ENCODE measurements at regions not wholly inside any gene's neighbourhood (a gene's known extent, or its start where the extent isn't known, plus 50 kb on each side); places are given as distances from the start of the nearest gene placed in this dataset.

DNA sequence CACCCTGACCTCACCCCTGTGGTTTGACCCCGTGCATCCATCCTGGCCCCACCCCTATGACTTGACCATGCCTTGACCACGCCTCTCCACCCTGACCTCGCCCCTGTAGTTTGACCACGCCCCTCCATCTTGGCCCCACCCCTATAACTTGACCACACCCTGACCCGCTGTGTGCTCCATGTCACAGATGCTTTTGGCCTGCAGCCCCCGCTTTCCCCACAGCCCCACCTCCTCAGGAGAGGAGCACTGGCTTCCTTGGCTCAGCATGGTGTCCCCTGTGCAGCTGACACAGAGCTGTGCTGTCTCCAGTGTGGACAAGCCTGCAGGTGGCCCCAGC lies 269.9 kb upstream of the SFSWAP start (continued):
- TF ChIP-seq ZFP91 (CRISPR knock-in tag; IDR thresholded peaks at IDR 0.05) (no peak), PKNOX1 (IDR thresholded peaks at IDR 0.05) (peak; percentile 82; the same call in 1 of the 2 replicates), HDAC2 (IDR thresholded peaks at IDR 0.05) (peak; percentile 75), DPF2 (IDR thresholded peaks at IDR 0.05) (peak; percentile 48; the same call in 1 of the 2 replicates), E2F3 (CRISPR knock-in tag; IDR thresholded peaks at IDR 0.05) (no peak), KLF1 (tag; IDR thresholded peaks at IDR 0.05) (0 out of 2 replicates have a peak, but pooled peaks have one; percentile 37)

- no peaks in the 10 kb centered on the region for H3K9me3 ChIP-seq (replicated peaks; ENCODE audit: control insufficient read depth, insufficient read depth, low read depth, low read length)
- H3K4me2 ChIP-seq (ENCODE audit: insufficient read depth, low read length), result peak overlapping the region; percentile 56
- ATAC-seq, result no peak
- H4K20me1 ChIP-seq (replicated peaks; ENCODE audit: control insufficient read depth, insufficient read depth, low read length), result no peaks in the 10 kb centered on the region
- H3K27ac ChIP-seq (ENCODE audit: extremely low read depth, low read depth, low read length), result peak overlapping the region; percentile 62; the same call in 2 of the 3 replicates
- peak overlapping the region in 1 of 2 experiments; percentile 60; a peak in 2 of 4 replicates for H3K9ac ChIP-seq (ENCODE audit: insufficient read depth in 1 of 2, low read depth in 2 of 2, low read length in 2 of 2)
- H3K79me2 ChIP-seq (ENCODE audit: control insufficient read depth, insufficient read depth, low read length), result no peaks in the 10 kb centered on the region
- peak; percentile 51 for FAIRE-seq
- H3K4me3 ChIP-seq, result no peak overlapping the region
- WGBS (ENCODE audit: insufficient coverage, low coverage, missing lambda C conversion rate), result 53% methylated on average over 9 of the region's 9 CpGs
- no peaks in the 10 kb centered on the region for H3K36me3 ChIP-seq (ENCODE audit: control insufficient read depth, insufficient read depth, low read length)
- peaks cover 16 to 57% of the 10 kb centered on the region in 2 experiments; a peak in 4 of 5 replicates for H3K4me1 ChIP-seq (replicated peaks in 1 of 2; ENCODE audit: control insufficient read depth in 2 of 2, insufficient read depth in 2 of 2, low read length in 2 of 2)
- no TSS peak for BruUV-seq (replicated peaks)
- intact Hi-C loops (cut with micrococcal nuclease), result loop anchor here (1.0 kb wide), 1 partner anchor 91 kb away; no protein-coding TSS in a partner anchor
- CTCF ChIA-PET (ENCODE audit: low intra/inter-chr PET ratio), result no interaction called here
- H2AFZ ChIP-seq (ENCODE audit: low read depth, low read length), result peak overlapping the region; percentile 90
- no peaks in the 10 kb centered on the region for H3K27me3 ChIP-seq (ENCODE audit: control insufficient read depth in 2 of 2, insufficient read depth in 2 of 2, low read length in 2 of 2)
- DNase-seq (ENCODE audit: extremely low read depth in 1 of 4, low spot score in 3 of 4), result no peak
- in situ Hi-C loops (cut with MboI), result no loop called here
- POLR2A ChIA-PET, result interaction anchor here (0.8 kb wide), 1 partner anchor 20 kb away, joined by 4 read pairs; no protein-coding TSS in a partner anchor
- no peaks in the 10 kb centered on the region for H3K9me1 ChIP-seq (ENCODE audit: control insufficient read depth, insufficient read depth, low read length)
- TF ChIP-seq PHF20 (IDR thresholded peaks at IDR 0.05; ENCODE audit: partially characterized antibody) (no peak), POLR2AphosphoS2 (IDR thresholded peaks at IDR 0.05; ENCODE audit: low read length) (no peak), NR2C1 (IDR thresholded peaks at IDR 0.05) (no peak), NR2C1 (tag; IDR thresholded peaks at IDR 0.05) (peak; percentile 71), CXXC5 (CRISPR knock-in tag; IDR thresholded peaks at IDR 0.05) (peak; percentile 51), DDX20 (tag; IDR thresholded peaks at IDR 0.05; ENCODE audit: low read depth) (peak; percentile 66; the same call in 1 of the 2 replicates), NR4A1 (CRISPR knock-in tag; IDR thresholded peaks at IDR 0.05) (no peak), NR4A1 (tag; IDR thresholded peaks at IDR 0.05) (peak; percentile 93), ZNF644 (tag; IDR thresholded peaks at IDR 0.05; ENCODE audit: low read depth) (0 out of 2 replicates have a peak, but pooled peaks have one; percentile 35), ZNF436 (CRISPR knock-in tag; IDR thresholded peaks at IDR 0.05) (no peak), ZNF668 (CRISPR knock-in tag; IDR thresholded peaks at IDR 0.05) (peak; percentile 91), PML (IDR thresholded peaks at IDR 0.05; ENCODE audit: low read length) (no peak), L3MBTL2 (IDR thresholded peaks at IDR 0.05) (no peak)
- TF ChIP-seq, protein P1, sequence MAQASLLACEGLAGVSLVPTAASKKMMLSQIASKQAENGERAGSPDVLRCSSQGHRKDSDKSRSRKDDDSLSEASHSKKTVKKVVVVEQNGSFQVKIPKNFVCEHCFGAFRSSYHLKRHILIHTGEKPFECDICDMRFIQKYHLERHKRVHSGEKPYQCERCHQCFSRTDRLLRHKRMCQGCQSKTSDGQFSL (CRISPR knock-in tag; IDR thresholded peaks at IDR 0.05), result no peak
- TF ChIP-seq, protein P1 (tag; IDR thresholded peaks at IDR 0.05), result peak in 1 of 2 experiments; percentile 84; a peak in 2 of 4 replicates
These were observed 269.1 kb upstream of the SFSWAP start for GRCh38 chr12:131441638-131442336.
